GM06990 (cell line): ENCODE measurements at regions not wholly inside any gene's neighbourhood (a gene's known extent, or its start where the extent isn't known, plus 50 kb on each side); places are given as distances from the start of the nearest gene placed in this dataset.

Experiments used
- DNase-seq: peaks from one replicate; pipeline ENCODE4 v3.0.0-alpha.2; 2011; ENCODE audit not compliant: insufficient read length; ENCODE audit errors: extremely low read depth
- H3K27me3 ChIP-seq: replicated peaks from 2 replicates; pipeline ENCODE4 v1.6.0; 2011; ENCODE audit warnings: low read length; ENCODE audit not compliant: control insufficient read depth, insufficient read depth
- H3K36me3 ChIP-seq: 2 replicates; pipeline ENCODE4 v1.5.1; 2011; ENCODE audit warnings: low read length; ENCODE audit not compliant: control insufficient read depth, insufficient read depth
- H3K4me3 ChIP-seq: replicated peaks from 2 replicates; pipeline ENCODE4 v1.5.1; 2011; ENCODE audit warnings: low read depth, mild to moderate bottlenecking, control low read depth, low read length
- CTCF ChIP-seq: IDR thresholded peaks from 2 replicates; pipeline ENCODE4 v1.5.1; 2011; ENCODE audit warnings: low read length, control low read depth, mild to moderate bottlenecking, inconsistent platforms; ENCODE audit not compliant: insufficient read depth, poor library complexity, severe bottlenecking

GRCh38 chr15:69786136-69786701 lies 311.5 kb downstream of the TLE3 start:
- no peak overlapping the region for H3K4me3 ChIP-seq
- no peak for DNase-seq
- H3K27me3 ChIP-seq = no peaks in the 10 kb centered on the region; the same call in none of the 2 replicates
- no peak for TF ChIP-seq CTCF
- no peaks in the 10 kb centered on the region for H3K36me3 ChIP-seq

GRCh38 chr15:69787791-69788190 lies 309.9 kb downstream of the TLE3 start:
- no peaks in the 10 kb centered on the region; the same call in none of the 2 replicates for H3K27me3 ChIP-seq
- H3K36me3 ChIP-seq = no peaks in the 10 kb centered on the region
- no peak for DNase-seq
- no peak for TF ChIP-seq CTCF
- H3K4me3 ChIP-seq = no peak overlapping the region

- TF ChIP-seq CTCF = no peak
- Histone ChIP-seq H3K27me3 (no peaks in the 10 kb centered on the region; the same call in none of the 2 replicates), H3K4me3 (no peak overlapping the region), H3K36me3 (no peaks in the 10 kb centered on the region)
- no peak for DNase-seq
Measured at GRCh38 chr15:69789648-69790393, 307.9 kb downstream of the TLE3 start.

GRCh38 chr15:69790632-69791031 lies 307.1 kb downstream of the TLE3 start:
- DNase-seq = no peak
- no peaks in the 10 kb centered on the region; the same call in none of the 2 replicates for H3K27me3 ChIP-seq
- H3K4me3 ChIP-seq = no peak overlapping the region
- no peaks in the 10 kb centered on the region for H3K36me3 ChIP-seq
- no peak for TF ChIP-seq CTCF

GRCh38 chr15:69792823-69793222 lies 304.9 kb downstream of the TLE3 start:
- Histone ChIP-seq H3K4me3 (no peak overlapping the region), H3K27me3 (no peaks in the 10 kb centered on the region; the same call in none of the 2 replicates), H3K36me3 (no peaks in the 10 kb centered on the region)
- DNase-seq = no peak
- no peak for TF ChIP-seq CTCF
